HS-5 (cell line): ENCODE measurements at regions not wholly inside any gene's neighbourhood (a gene's known extent, or its start where the extent isn't known, plus 50 kb on each side); places are given as distances from the start of the nearest gene placed in this dataset.

Experiments
- DNase-seq: peaks from one replicate; pipeline ENCODE4 v3.0.0-alpha.2; 2012; ENCODE audit warnings: low read depth

DNA sequence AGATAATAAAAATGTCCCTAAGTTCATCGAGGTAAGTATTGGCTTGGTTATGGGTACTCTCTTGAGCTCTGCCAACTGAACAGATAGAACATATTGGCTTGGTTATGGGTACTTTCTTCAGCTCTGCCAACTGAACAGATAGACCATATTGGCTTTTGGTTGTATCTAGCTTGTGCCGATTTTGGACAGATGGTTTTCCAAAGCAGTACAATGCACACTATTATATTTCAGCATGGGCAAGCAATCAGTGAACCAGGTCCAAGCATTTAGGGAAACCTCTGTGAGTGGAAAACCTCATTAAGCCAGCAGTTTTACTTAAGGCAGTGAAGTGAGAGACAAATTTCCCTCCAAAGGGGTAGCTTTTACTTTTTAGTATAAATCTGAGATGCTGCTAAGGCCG, 1440.5 kb upstream of the SPRY2 start:
- DNase-seq, result no peak

DNA sequence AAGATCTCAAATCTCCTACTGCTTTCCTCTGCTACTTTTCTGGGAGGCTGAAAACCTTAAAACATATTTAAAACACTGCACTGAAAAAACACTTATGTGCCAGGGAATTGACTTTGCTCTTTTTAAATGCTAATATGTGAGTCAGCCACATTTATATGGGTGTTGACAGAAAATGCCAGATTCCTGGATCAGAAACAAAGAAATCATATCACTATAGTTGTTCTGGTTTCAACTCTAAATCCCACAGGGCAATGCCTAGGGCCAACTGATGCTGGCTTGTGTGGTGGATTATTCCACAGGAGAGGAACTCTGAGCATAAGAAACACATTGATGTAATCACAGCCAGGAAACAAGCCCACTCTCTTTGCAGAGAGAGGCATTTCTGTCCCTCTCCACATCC, 1439.0 kb upstream of the SPRY2 start:
- DNase-seq, result no peak

DNA sequence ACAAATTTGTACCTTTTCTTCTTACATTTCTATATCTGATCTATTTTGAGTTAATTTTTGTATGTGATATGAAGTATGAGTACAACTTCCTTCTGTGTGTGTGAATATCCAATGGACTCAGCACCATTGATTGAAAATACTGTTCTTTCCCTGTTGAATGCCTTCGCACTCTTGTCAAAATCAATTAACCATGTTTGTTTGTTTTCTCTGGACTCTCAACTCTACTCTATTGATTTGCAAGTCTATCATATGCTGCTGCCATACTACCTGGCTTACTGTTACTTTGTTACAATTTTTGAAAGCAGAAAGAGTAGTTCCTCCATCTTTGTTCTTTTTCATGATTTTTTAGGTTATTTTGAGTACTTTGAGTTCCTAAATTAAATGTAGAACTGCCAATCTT, 1437.4 kb upstream of the SPRY2 start:
- no peak for DNase-seq

DNA sequence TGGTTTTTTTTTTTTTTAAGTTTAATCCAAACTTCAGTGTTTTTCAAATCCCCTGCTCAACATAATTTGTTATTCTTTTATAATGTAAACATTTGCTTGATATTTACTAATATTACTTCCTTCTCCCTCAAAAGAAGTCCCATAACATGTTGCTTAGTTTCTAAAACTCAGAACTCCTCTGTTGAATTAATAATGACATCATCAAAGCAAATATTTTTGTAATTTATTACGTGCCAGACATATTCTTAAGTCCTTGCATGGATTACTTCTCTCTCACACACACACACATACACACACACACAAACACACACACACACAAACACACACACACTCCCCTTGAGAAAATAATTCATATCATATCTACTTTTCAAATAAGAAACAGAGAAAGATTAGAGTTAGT, 1432.3 kb upstream of the SPRY2 start:
- no peak for DNase-seq

DNA sequence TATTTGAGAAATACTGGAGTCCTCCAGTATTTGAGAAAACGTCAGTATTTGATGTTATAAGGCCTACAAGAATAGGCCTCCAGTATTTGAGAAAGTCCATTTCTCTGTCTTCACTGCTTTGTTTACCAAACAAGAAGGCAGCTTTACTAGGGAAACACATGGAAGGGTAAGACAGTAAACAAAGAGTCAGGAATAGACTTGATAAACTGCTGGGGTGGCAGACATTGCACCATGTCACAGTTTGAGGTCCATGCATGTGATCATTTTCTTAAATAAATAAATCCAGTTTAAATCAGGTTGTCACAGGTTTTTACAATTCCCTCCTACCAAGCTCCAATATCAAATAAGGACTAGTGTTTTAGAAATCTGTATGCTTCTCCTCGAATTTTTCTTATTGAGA, 1431.0 kb upstream of the SPRY2 start:
- DNase-seq, result no peak

DNA sequence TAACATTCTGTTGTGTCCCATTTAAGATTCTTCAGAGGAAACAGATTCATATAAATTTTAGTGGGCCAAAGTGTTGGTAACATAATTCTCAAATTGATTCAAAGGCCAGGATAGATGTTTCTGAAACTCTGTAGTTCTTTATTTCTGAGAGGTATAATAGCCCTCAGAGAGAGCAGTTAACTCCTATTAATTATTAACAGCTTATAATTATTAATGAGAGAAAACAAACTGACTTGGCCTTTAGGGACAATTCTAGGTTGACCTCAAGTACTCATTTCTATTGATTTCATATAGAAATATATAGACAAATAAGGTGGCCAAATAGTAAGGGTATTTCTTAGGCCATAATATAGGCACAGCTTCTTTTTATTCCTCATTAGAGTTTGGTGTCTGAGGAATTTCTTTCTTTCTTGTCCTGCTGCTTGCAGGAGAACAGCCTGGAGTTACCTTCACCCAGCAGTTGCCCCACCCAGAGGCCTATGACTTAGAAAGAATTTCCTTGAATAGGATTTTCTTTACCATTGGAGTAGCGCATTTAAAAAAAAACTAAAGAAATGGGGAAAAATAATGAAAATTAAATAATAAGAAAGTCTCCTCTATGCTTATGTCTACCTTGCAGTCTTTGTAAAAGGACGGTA, 1430.1 kb upstream of the SPRY2 start:
- DNase-seq, result no peak

DNA sequence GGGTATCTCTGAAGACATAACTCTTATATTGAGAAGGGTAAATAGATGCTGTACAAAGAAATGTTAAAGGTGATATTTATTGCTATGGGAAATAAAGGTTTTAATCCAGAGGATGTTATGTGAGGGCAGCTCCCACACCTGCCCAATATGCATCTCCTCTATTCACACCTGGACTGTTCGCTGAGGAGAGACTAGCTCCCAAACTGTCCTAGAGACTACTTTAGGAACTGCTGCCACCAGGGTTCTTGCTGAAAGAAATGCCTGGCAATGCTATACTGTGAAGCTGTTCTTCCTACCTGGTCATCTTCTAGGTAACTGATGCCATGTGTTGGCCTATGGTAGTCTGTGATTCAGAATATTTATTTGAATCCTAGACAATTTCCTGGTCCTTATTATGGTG, 1421.5 kb upstream of the SPRY2 start:
- no peak for DNase-seq

DNA sequence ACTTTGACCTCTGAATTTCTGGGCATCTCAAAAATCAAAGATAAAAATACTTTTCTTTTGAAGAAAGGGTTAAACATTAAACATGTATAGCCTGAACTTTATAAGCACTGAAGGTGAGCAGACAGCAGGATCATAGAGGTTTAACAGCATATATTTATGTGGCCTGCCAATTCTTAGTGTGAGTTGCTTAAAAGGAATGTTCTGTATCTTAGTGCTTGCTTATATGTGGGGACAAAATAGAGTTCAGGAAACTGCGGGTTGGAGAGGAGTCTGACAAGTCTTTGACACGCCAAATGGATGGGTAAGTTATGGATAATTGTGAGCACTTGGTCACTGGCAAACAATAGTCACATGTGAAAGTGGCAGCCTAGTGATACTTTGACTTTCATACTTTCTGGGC, 1419.4 kb upstream of the SPRY2 start:
- DNase-seq, result no peak

DNA sequence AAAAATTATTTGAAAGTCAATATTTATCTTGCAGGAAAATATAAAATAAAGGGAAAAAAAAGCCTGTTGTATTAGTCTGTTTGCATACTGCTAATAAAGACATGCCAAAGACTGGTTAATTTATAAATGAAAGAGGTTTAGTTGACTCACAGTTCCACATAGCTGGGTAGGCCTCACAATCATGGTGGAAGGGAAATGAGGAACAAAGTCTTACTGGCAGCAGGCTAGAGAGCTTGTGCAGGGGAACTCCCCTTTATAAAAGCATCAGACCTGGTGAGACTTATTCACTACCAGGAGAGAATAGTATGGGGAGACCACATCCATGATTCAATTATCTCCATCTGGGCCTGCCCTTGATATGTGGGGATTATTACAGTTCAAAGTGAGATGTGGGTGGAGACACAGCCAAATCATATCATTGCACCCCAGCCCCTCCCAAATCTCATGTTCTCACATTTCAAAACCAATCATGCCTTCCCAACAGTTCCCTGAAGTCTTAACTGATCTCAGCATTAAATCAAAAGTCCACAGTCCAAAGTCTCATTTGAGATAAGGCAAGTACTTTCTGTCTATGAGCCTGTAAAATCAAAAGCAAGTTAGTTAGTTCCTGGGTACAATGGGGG, 1416.5 kb upstream of the SPRY2 start:
- DNase-seq, result no peak

DNA sequence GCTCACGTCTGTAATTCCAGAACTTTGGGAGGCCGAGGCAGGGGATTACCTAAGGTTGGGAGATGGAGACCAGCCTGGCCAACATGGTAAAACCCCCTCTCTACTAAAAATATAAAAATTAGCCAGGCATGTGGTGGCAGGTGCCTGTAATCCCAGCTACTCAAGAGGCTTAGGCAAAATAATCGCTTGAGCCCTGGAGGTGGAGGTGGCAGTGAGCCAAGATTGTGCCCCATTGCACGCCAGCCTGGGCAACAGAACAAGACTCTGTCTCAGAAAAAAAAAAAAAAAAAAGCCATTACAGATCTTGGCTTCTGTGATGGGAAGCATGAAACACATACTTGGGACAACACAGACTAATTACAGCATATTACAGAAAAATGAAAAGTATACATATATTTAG, 1404.5 kb upstream of the SPRY2 start:
- no peak for DNase-seq

DNA sequence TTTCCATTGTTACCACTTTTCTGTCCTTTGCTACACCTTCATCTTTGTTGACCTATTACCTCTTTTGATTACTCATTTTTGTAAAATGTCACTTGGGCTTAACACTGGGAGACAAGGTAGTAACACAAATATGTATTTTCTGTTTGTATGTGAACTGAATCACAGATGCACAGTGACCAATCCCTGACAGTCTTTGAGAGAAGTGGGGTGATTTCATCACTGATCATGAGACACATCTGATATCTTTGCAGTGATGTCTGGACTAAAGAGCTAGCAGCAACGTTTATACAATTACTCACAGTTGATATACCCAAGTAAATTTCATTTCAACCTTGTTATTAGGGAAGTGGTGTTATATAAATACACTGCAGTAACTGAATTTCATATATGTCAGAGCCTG, 1397.4 kb upstream of the SPRY2 start:
- peak; percentile 2 for DNase-seq

DNA sequence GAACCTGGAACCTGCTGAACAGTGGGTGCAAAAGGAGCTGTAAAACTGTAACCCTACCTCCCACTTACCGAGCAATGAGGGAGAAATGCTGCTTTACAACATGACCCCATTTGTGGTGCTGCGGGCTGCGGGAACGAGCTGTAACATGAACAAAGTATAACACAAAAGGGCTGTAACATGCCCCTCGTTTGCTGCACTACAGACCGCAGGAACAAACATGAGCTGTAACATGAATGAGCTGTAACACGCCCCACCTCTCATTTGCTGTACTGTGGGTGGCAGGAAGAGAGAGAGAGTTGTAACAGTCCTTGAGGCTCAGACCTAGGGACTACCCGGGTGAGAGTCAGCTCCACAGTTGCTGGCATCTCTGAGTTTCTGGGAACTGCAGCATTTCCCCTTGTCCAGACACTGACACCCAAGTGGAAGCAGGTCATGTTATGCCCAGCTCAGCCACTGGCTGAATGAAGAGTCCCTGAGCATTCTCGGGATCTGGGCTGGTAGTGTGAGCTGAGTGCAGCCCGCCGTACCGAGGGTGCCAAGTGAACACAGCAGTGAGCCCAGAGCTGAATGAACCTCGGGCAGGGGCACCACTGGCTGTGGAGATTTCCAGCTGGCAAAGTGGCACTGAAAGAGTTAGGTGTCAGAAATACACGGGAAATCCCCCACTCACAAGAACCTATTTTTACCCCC, 1385.3 kb upstream of the SPRY2 start:
- DNase-seq, result no peak

DNA sequence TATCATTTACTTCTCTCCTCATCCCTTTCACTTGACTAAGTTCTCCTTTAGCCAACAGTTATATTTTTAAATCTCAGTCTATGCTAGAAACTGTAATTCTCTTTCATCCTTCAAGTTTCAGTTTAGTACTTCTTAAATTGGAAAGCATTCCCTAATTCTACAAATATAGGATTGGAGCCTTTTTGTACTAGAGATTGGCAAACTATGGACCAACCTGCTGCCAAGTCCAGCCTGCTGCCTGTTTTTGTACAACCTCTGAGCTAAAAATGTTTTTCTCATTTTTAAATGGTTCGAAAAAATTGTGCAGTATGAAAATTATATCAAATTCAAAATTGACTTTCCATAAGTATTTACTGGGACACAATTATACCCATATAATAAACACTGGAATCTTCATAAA, 1381.5 kb upstream of the SPRY2 start:
- DNase-seq, result no peak

DNA sequence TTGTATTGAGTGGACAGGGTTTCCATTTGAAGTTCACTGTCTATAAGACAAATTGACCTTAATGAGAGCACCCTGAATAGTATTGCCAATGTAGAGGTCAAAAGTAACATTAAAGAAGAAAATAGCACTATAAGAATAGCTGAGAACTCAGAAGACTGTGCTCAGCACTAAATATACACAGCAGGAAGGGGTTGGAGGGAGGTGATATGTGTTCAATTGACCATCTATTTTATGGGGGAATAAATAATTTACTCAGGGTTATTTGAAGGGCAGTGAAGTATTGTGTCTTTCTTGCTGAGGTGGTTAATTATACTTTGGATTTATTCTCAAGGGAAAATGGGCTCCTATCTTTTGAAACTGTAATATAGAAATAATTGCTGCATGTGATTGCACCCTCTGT, 1380.5 kb upstream of the SPRY2 start:
- no peak for DNase-seq

DNA sequence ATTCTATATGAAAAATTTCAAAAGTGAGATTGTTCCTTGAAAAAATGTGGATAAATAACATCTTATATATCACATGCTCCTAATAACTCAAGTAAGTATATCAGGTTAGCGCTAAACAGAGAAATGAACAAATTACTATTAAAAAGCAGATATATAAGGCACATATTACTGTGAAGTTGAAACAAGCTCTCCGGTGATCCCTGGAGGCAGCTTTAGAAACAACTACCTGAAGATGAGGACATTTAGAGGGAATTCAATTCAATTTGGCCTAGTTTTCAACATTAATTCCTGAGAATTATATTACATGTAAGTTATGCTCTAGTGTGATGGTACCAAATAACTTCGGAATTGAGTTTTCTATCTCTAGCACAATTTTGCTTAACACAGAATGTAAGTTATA, 1373.6 kb upstream of the SPRY2 start:
- no peak for DNase-seq

DNA sequence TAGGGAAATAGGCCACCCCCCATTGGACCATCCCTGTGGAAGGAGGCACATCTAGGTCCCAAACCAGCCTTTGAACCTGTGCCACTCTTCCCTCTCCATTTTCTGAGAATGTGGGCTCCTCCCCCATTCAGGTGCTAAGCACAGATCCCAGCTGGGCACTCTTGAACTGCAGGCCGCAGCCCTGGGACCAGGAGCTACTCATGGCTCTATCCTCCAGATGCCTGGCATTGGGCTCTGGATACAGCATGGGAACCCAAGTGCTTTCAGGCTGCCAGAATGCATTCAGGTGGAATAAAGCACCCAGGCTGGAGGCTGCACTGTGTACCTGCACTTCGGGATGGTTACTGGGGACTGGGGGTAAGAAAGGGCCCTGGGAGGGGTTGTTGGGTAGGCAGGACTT, 1372.3 kb upstream of the SPRY2 start:
- DNase-seq, result no peak

DNA sequence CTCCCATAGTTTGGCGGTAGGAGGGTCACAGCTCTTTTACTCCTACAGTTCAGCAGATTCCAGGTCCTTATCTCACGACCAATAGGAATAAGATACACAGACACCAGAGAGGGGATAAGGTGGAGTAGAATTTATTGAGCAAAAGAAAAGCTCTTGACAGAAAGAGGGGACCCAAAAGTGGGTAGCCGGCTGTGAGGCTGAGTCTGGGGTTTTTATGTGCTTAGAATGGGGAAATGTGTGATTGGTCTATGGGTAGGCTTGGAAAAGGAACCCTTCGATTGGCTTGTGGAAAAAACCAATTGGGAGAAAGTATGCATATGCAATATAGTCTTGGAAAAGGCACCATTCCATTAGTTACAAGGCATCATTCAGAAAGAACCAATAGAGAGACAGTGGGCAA, 1356.9 kb upstream of the SPRY2 start:
- DNase-seq, result no peak

DNA sequence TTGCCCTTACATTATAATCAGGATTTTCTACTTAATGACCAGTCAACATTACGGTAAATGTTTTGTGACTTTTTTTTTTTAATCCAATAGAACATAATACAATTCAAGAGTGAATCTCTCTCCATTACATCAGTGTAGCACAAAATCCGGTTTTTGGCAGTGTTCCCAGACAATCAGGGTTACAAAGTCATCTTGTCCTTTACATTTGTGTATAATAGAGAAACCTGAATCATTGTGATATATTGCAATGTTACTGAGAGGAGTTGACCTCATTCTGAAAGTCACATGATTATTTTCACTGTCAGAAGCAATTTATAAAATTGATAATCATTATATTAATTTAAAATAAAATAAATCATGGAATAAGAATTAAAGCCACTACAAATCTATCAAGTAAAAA, 1346.0 kb upstream of the SPRY2 start:
- no peak for DNase-seq

DNA sequence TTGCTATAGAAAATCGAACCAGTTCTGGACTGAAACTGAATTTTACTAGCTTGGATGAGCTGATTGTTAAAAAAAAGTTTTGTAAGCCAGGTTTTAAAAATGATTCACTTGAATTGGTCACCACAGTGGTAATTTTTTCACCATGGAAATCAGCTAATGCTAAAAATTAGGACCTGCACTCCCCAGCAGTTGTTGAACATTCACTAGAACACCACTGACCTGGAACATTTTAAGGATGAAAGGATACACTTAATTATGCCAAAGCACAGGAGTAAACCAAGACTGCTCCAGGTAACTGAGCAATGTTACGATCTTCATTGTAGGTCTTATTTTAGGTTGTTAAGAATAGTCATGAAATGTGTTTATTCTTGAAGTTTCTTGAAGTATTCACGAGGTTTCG, 1342.6 kb upstream of the SPRY2 start:
- DNase-seq, result no peak

DNA sequence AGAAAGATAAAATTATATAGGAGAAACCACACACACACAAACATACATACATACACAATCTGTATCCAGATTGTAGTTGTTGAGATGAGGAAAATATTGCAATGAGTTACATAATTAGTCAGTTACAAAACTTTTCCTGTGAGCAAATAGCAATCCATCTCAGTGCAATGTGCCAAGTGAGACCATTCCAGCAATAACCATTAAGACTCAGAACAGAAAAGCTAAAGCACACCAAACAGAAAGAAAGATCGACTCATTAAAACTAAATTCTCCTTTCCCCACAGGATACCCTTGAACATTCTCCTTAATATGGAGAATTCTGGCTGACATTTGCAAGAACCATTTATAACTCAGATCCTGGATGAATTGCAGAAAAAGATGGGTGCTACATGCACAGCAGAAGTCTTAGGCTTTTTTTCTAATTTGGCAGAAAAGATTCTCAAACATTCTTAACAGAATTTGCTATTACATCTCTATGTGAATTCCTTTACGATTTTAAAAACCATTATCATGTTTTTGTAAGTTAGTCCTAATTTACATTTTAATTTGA, 1341.2 kb upstream of the SPRY2 start:
- no peak for DNase-seq

DNA sequence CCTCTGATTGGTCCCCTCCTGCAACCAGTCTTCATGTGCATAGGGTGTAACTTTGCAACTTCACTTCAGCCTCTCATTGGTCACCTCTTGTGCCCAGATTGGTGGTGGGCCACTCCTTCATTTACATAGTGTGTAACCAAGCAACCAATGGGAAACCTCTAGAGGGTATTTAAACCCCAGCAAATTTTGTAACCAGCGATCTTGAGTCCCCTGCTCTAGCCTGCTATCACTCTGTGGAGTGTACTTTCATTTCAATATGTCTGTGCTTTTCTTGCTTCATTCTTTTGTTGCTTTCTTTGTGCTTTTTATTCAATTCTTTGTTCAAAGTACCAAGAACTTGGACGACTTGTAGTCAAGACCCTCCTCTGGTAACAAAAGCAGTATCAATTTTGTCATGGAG, 1336.9 kb upstream of the SPRY2 start:
- DNase-seq, result no peak

DNA sequence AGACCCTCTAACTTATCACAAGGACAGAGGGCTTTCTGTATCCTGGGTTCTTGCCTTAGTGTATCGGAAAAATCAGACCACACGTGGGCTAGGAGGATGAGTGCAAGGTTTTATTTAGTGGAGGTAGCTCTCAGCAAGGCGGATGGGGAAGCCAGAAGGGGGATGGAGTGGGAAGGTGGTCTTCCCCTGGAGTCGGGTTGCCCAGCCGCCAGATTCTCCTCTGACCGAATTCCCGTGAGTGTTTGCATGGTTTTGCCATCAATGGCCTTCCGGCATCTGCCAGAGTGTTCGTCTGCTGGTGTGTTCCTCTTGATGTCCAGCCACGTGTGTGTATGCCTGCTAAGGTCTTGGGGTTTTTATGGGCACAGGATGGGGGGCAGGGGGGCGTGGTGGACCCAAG, 1335.1 kb upstream of the SPRY2 start:
- no peak for DNase-seq

DNA sequence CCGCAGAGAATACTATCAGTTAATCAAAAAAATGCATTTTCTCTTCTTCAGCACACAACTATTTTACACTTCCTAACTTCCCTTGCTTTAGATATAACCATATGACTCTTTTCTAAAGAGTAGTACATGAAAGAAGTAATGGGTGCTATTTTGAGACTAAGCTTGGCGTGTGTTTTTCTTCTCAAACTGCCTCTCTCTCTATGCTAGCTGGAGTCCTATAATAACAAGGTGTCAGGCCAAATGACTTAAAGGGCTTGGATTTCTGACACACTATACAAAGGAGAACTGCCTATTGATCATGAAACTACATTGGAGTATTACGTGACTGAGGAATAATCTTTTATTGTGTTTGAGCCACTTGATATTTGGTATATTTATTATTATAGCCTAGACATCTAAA, 1330.1 kb upstream of the SPRY2 start:
- no peak for DNase-seq

DNA sequence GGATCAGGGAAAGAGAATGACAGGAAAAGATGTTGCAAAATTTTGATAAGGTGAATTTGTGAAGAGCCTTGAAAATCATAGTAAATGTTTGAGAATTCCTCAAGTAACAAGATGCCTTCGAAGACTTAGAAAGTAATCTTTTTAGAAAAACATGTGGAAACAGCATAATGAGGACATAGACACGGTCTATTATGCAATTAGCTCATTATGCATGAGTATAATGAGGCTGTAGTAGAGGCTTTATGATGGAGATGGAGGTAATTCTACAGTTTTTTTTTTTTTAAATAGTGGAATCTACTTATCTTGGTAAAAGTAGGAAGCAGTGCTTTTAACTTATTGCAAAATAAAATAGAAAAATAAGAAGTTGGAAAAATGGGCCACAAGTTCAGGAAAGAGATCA, 1329.1 kb upstream of the SPRY2 start:
- no peak for DNase-seq
